MM.1S (cell line): ENCODE measurements at regions not wholly inside any gene's neighbourhood (a gene's known extent, or its start where the extent isn't known, plus 50 kb on each side); places are given as distances from the start of the nearest gene placed in this dataset.
"Not testable (repeated sequence)": the region's sequence is repeated elsewhere in the genome, so short reads cannot be mapped to it uniquely, and the experiment has no call there.

Experiments used
- DNase-seq: peaks from one replicate; pipeline ENCODE4 v3.0.0-alpha.2; 2015
- H2AFZ ChIP-seq: fragments of 300-600 bp; sonication (generic); 2 replicates; pipeline ENCODE4 v1.6.0; 2016; ENCODE audit warnings: antibody characterized with exemption, low read length
- H3F3A ChIP-seq: fragments of 300-600 bp; sonication (generic); 2 replicates; pipeline ENCODE4 v1.6.1; 2016; ENCODE audit warnings: mild to moderate bottlenecking, antibody characterized with exemption, low read length, moderate library complexity, mixed read lengths; ENCODE audit not compliant: insufficient read depth
- H3K27ac ChIP-seq: fragments of 300-600 bp; sonication (generic); 2 replicates; pipeline ENCODE4 v1.5.1; 2016; ENCODE audit warnings: mild to moderate bottlenecking, low read length
- H3K27me3 ChIP-seq: fragments of 300-600 bp; sonication (generic); replicated peaks from 2 replicates; pipeline ENCODE4 v1.6.0; 2016; ENCODE audit warnings: low read length; ENCODE audit not compliant: insufficient read depth
- H3K36me3 ChIP-seq: fragments of 300-600 bp; sonication (generic); replicated peaks from 2 replicates; pipeline ENCODE4 v1.6.1; 2016; ENCODE audit warnings: mild to moderate bottlenecking, low read length, mixed read lengths; ENCODE audit not compliant: insufficient read depth
- H3K4me1 ChIP-seq: fragments of 300-600 bp; sonication (generic); 2 replicates; pipeline ENCODE4 v1.6.1; 2016; ENCODE audit warnings: low read length, mixed read lengths
- H3K4me2 ChIP-seq: fragments of 300-600 bp; sonication (generic); 2 replicates; pipeline ENCODE4 v1.6.0; 2016; ENCODE audit warnings: low read depth, low read length
- H3K4me3 ChIP-seq: fragments of 300-600 bp; sonication (generic); 2 replicates; pipeline ENCODE4 v1.5.1; 2016; ENCODE audit warnings: low read length, mixed read lengths
- H3K79me2 ChIP-seq: fragments of 300-600 bp; sonication (generic); 2 replicates; pipeline ENCODE4 v1.6.1; 2016; ENCODE audit warnings: mixed run types, low read length, mixed read lengths
- H3K9ac ChIP-seq: fragments of 300-600 bp; sonication (generic); 2 replicates; pipeline ENCODE4 v1.6.1; 2016; ENCODE audit warnings: low read length, mixed read lengths
- H3K9me2 ChIP-seq: fragments of 300-600 bp; sonication (generic); replicated peaks from 2 replicates; pipeline ENCODE4 v1.6.1; 2016; ENCODE audit warnings: mild to moderate bottlenecking, low read length, mixed read lengths; ENCODE audit not compliant: insufficient read depth
- H3K9me3 ChIP-seq: fragments of 300-600 bp; sonication (generic); replicated peaks from 2 replicates; pipeline ENCODE4 v1.6.1; 2016; ENCODE audit warnings: mild to moderate bottlenecking, low read length, mixed read lengths; ENCODE audit not compliant: insufficient read depth
- H4K20me1 ChIP-seq: fragments of 300-600 bp; sonication (generic); 2 replicates; pipeline ENCODE4 v1.6.1; 2016; ENCODE audit warnings: mild to moderate bottlenecking, low read length, moderate library complexity, mixed read lengths; ENCODE audit not compliant: insufficient read depth
- EZH2 ChIP-seq: fragments of 300-600 bp; sonication (generic); optimal IDR thresholded peaks from 2 replicates; pipeline ENCODE3; 2017; ENCODE audit warnings: low read depth, mild to moderate bottlenecking, antibody characterized with exemption, low read length, mixed read lengths
- EZH2phosphoT487 ChIP-seq: fragments of 300-600 bp; sonication (generic); IDR thresholded peaks from 2 replicates; pipeline ENCODE4 v1.6.1; 2018; ENCODE audit warnings: antibody characterized with exemption, low read length
- TF ChIP-seq, protein P1 (sequence below): fragments of 300-600 bp; sonication (generic); IDR thresholded peaks from 2 replicates; pipeline ENCODE4 v1.5.1; 2016; ENCODE audit warnings: antibody characterized with exemption, low read length, mixed read lengths

DNA sequence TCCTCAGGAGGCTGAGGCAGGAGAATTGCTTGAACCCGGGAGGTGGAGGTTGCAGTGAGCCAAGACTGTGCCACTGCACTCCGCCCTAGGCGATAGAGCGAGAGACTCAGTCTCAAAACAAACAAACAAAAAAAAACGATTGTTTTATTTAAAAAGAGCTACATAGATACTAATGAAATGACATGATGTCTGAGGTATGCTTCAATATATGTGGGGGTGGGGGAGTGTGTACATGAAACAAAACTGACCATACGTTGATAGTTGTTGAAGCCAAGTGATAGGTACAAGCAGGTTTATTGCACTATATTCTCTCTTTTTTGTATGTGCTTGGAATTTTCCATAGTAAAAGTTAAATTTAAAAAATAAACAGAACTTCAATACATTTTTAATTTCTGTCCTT, 240.1 kb downstream of the TFAP2A start:
- H3F3A ChIP-seq: no peaks in the 10 kb centered on the region
- TF ChIP-seq EZH2: no peak
- TF ChIP-seq, protein P1, sequence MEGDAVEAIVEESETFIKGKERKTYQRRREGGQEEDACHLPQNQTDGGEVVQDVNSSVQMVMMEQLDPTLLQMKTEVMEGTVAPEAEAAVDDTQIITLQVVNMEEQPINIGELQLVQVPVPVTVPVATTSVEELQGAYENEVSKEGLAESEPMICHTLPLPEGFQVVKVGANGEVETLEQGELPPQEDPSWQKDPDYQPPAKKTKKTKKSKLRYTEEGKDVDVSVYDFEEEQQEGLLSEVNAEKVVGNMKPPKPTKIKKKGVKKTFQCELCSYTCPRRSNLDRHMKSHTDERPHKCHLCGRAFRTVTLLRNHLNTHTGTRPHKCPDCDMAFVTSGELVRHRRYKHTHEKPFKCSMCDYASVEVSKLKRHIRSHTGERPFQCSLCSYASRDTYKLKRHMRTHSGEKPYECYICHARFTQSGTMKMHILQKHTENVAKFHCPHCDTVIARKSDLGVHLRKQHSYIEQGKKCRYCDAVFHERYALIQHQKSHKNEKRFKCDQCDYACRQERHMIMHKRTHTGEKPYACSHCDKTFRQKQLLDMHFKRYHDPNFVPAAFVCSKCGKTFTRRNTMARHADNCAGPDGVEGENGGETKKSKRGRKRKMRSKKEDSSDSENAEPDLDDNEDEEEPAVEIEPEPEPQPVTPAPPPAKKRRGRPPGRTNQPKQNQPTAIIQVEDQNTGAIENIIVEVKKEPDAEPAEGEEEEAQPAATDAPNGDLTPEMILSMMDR: no peak
- TF ChIP-seq EZH2phosphoT487: no peak
- H3K9ac ChIP-seq: no peak overlapping the region
- no peak overlapping the region for H3K4me3 ChIP-seq
- no peaks in the 10 kb centered on the region for H3K9me3 ChIP-seq
- no peak overlapping the region for H2AFZ ChIP-seq
- no peak for DNase-seq
- no peaks in the 10 kb centered on the region for H4K20me1 ChIP-seq
- H3K4me2 ChIP-seq: no peak overlapping the region
- H3K27ac ChIP-seq: no peak overlapping the region
- no peaks in the 10 kb centered on the region for H3K36me3 ChIP-seq
- no peaks in the 10 kb centered on the region for H3K79me2 ChIP-seq
- no peaks in the 10 kb centered on the region for H3K4me1 ChIP-seq
- no peaks in the 10 kb centered on the region for H3K9me2 ChIP-seq
- no peaks in the 10 kb centered on the region for H3K27me3 ChIP-seq

GRCh38 chr6:10174056-10174455, 240.8 kb downstream of the TFAP2A start:
- H3K9ac ChIP-seq: no peak overlapping the region
- TF ChIP-seq EZH2 (no peak), EZH2phosphoT487 (no peak)
- TF ChIP-seq, protein P1: no peak

GRCh38 chr6:10171706-10172105, 243.2 kb downstream of the TFAP2A start:
- not testable (repeated sequence) for H3K9ac ChIP-seq, H3K79me2 ChIP-seq, H3K4me1 ChIP-seq, DNase-seq, H3K27ac ChIP-seq, H3K36me3 ChIP-seq, H3F3A ChIP-seq, H2AFZ ChIP-seq, H3K27me3 ChIP-seq, H3K4me2 ChIP-seq, H3K9me2 ChIP-seq, H3K4me3 ChIP-seq, H4K20me1 ChIP-seq, H3K9me3 ChIP-seq

More at GRCh38 chr6:10174056-10174455, 240.8 kb downstream of the TFAP2A start:
- DNase-seq: no peak
- Histone ChIP-seq H4K20me1 (no peaks in the 10 kb centered on the region), H3K4me3 (no peak overlapping the region), H3K79me2 (no peaks in the 10 kb centered on the region), H3K27ac (no peak overlapping the region), H3K36me3 (no peaks in the 10 kb centered on the region), H3K4me2 (no peak overlapping the region), H3K4me1 (no peaks in the 10 kb centered on the region), H3F3A (no peaks in the 10 kb centered on the region), H3K9me2 (no peaks in the 10 kb centered on the region), H3K9me3 (no peaks in the 10 kb centered on the region), H2AFZ (no peak overlapping the region), H3K27me3 (no peaks in the 10 kb centered on the region)

GRCh38 chr6:10170816-10171215, 244.1 kb downstream of the TFAP2A start:
- Histone ChIP-seq H3K36me3 (no peaks in the 10 kb centered on the region), H3K27me3 (no peaks in the 10 kb centered on the region), H3K9me2 (no peaks in the 10 kb centered on the region), H3K27ac (no peak overlapping the region), H3F3A (no peaks in the 10 kb centered on the region), H3K9me3 (no peaks in the 10 kb centered on the region), H2AFZ (no peak overlapping the region), H3K4me3 (no peak overlapping the region), H3K4me1 (no peaks in the 10 kb centered on the region), H4K20me1 (no peaks in the 10 kb centered on the region), H3K79me2 (no peaks in the 10 kb centered on the region), H3K9ac (no peak overlapping the region), H3K4me2 (no peak overlapping the region)
- TF ChIP-seq EZH2phosphoT487 (no peak), EZH2 (no peak)
- TF ChIP-seq, protein P1: no peak
- DNase-seq: no peak
